Activated CD4-positive, alpha-beta T cell treated with anti-CD3 and anti-CD28 coated beads, Interleukin-10, Interleukin-2, amounts not matched to agents 100 ng/mL and 50 ng/mL, durations not matched to agents 16 hours and 8 hours (primary cell): ENCODE measurements at regions not wholly inside any gene's neighbourhood (a gene's known extent, or its start where the extent isn't known, plus 50 kb on each side); places are given as distances from the start of the nearest gene placed in this dataset.

ENCODE experiments used
- DNase-seq: peaks from one replicate; pipeline ENCODE4 v3.0.0-alpha.2; 2020

- no peak for DNase-seq
Measured at GRCh38 chr6:150713487-150713886, 113.8 kb downstream of the PLEKHG1 start.

- no peak for DNase-seq
Measured at GRCh38 chr6:150713931-150714330, 114.2 kb downstream of the PLEKHG1 start.

GRCh38 chr6:150715133-150715532, 115.4 kb downstream of the PLEKHG1 start:
- DNase-seq, result no peak

- no peak for DNase-seq
Measured at GRCh38 chr6:150717419-150717818, 117.7 kb downstream of the PLEKHG1 start.

GRCh38 chr6:150719099-150719766, 119.5 kb downstream of the PLEKHG1 start:
- DNase-seq, result no peak

- DNase-seq, result no peak
Measured at GRCh38 chr6:150719831-150720230, 120.1 kb downstream of the PLEKHG1 start.

GRCh38 chr6:150720774-150721233, 121.1 kb downstream of the PLEKHG1 start:
- DNase-seq, result peak; percentile 7

- no peak for DNase-seq
Measured at GRCh38 chr6:150721418-150722266, 122.0 kb downstream of the PLEKHG1 start.

GRCh38 chr6:150722614-150723344, 123.1 kb downstream of the PLEKHG1 start:
- DNase-seq, result no peak

- no peak for DNase-seq
Measured at GRCh38 chr6:150723345-150723658, 123.6 kb downstream of the PLEKHG1 start.

GRCh38 chr6:150723857-150724256, 124.2 kb downstream of the PLEKHG1 start:
- DNase-seq, result no peak

- DNase-seq, result no peak
Measured at GRCh38 chr6:150725795-150726194, 126.1 kb downstream of the PLEKHG1 start.

- no peak for DNase-seq
Measured at GRCh38 chr6:150729188-150729748, 129.6 kb downstream of the PLEKHG1 start.

- DNase-seq, result no peak
Measured at GRCh38 chr6:150730801-150731457, 131.2 kb downstream of the PLEKHG1 start.

GRCh38 chr6:150732765-150733539, 132.6 kb upstream of the MTHFD1L start:
- no peak for DNase-seq

- no peak for DNase-seq
Measured at GRCh38 chr6:150733726-150734125, 131.8 kb upstream of the MTHFD1L start.

GRCh38 chr6:150734235-150734634, 131.3 kb upstream of the MTHFD1L start:
- DNase-seq, result no peak

- no peak for DNase-seq
Measured at GRCh38 chr6:150735341-150735851, 130.1 kb upstream of the MTHFD1L start.

- no peak for DNase-seq
Measured at GRCh38 chr6:150738092-150738629, 127.3 kb upstream of the MTHFD1L start.

- DNase-seq, result no peak
Measured at GRCh38 chr6:150739711-150740349, 125.7 kb upstream of the MTHFD1L start.

GRCh38 chr6:150740453-150740852, 125.0 kb upstream of the MTHFD1L start:
- DNase-seq, result no peak
